GM13976 (cell line): ENCODE measurements at regions not wholly inside any gene's neighbourhood (a gene's known extent, or its start where the extent isn't known, plus 50 kb on each side); places are given as distances from the start of the nearest gene placed in this dataset.

ENCODE experiments used
- DNase-seq: peaks from one replicate; pipeline ENCODE4 v3.0.0; 2012; ENCODE audit warnings: low spot score
- in situ Hi-C: fragments of 300-500 bp; cut with MboI; formaldehyde crosslinking; loops from one replicate; pipeline ENCODE4 v1.12.0; 2022; ENCODE audit warnings: low sequenced_read_pairs, mixed read lengths, inconsistent platforms; ENCODE audit not compliant: unreplicated experiment
- TF ChIP-seq, protein P1 (sequence below): IDR thresholded peaks from 2 replicates; pipeline ENCODE4 v1.5.1; 2012; ENCODE audit warnings: borderline replicate concordance, mild to moderate bottlenecking; ENCODE audit not compliant: insufficient read depth; ENCODE audit errors: extremely low read depth, missing control alignments, control extremely low read depth

DNA sequence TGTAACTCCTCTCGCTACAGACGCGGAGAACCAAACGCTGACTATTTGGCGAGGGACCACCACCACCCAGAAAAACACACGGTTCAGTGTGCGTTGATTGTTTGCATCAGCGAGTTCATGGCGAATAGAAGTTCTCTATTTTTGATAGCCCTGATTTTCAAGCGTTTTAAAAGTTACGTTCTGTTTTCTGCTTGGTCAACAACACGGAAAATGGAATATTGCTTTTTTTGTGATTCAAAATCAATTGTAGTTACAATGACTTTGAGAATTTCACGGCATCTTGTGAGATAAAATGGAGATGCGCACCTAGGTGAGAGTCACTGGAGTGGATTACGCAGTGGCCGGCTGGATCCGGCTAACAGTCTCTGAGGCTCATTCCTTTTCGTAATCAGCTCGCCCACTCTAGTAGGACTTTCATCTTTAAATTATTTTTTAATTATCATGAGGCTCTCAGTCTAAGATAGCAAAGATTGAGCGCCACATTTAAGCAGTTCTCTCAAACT lies 54.8 kb downstream of the CCDC54 start:
- in situ Hi-C loops: no loop called here
- TF ChIP-seq, protein P1, sequence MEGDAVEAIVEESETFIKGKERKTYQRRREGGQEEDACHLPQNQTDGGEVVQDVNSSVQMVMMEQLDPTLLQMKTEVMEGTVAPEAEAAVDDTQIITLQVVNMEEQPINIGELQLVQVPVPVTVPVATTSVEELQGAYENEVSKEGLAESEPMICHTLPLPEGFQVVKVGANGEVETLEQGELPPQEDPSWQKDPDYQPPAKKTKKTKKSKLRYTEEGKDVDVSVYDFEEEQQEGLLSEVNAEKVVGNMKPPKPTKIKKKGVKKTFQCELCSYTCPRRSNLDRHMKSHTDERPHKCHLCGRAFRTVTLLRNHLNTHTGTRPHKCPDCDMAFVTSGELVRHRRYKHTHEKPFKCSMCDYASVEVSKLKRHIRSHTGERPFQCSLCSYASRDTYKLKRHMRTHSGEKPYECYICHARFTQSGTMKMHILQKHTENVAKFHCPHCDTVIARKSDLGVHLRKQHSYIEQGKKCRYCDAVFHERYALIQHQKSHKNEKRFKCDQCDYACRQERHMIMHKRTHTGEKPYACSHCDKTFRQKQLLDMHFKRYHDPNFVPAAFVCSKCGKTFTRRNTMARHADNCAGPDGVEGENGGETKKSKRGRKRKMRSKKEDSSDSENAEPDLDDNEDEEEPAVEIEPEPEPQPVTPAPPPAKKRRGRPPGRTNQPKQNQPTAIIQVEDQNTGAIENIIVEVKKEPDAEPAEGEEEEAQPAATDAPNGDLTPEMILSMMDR: no peak
- no peak for DNase-seq

- DNase-seq: no peak
- in situ Hi-C loops: no loop called here
These were observed 55.4 kb downstream of the CCDC54 start for GRCh38 chr3:107432646-107433045.

DNA sequence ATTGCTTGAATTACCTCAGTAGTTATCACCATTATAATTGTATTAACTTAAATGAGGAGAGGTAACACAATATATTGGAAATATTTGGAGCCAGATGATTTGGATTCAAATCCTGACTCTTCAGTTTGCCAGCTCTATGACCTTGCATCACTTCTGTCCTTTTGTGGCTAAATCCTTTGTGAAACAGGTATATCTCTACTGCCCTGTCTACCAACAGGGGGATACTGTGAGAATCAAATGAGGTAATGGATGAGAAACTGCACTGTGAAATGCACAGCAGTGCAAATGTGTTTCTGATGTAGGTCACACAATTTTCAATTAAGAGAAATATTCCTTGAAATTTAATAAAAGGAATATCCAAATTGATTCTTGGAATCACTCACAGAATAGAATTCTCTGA lies 58.8 kb downstream of the CCDC54 start:
- TF ChIP-seq, protein P1: no peak
- in situ Hi-C loops: no loop called here
- DNase-seq: no peak

More at GRCh38 chr3:107432646-107433045, 55.4 kb downstream of the CCDC54 start:
- TF ChIP-seq, protein P1: no peak

DNA sequence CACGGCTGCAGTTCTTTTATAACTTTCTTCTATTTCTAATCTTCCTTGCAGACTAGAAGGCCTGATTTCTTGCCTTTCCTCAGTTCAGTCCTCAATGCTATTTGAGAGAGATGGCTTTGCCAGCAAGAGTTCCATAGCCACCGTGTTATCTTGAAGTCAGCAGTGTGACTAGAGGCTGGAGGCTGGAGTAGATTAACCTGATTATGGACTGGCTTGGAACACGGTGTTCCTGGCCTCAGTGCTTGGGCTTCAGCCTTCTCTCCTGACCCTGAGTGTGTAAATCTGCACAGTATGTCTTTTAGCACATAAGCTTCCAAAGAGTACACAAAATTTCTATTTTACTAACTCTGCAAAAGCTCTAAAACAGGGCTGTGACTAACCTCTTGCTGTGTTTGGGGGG lies 61.4 kb downstream of the CCDC54 start:
- in situ Hi-C loops: no loop called here
- DNase-seq: no peak
- TF ChIP-seq, protein P1: no peak

DNA sequence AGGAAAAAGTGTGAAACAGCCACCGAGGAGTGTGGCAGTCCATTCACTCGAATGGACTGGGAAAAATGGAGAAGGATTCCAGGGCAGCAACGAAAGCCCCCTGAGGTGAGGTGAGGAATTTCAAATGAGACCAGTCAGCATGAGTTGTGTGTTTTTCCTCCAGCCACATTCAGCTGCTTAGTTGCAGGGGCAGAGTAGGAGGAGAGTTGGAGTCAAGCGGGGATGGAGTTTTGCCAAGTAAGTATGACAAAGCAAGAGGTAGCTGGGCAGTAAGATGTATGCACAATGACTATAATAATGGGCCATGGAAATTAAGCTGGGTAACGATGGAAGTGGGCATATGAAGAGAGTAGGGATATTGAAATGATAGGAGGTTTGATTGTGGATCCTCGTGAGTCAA lies 64.4 kb downstream of the CCDC54 start:
- in situ Hi-C loops: no loop called here
- DNase-seq: no peak
- TF ChIP-seq, protein P1: no peak

- TF ChIP-seq, protein P1: no peak
- DNase-seq: no peak
- in situ Hi-C loops: no loop called here
These were observed 66.2 kb downstream of the CCDC54 start for GRCh38 chr3:107443461-107443860.

- TF ChIP-seq, protein P1: no peak
- no peak for DNase-seq
- in situ Hi-C loops: no loop called here
These were observed 69.5 kb downstream of the CCDC54 start for GRCh38 chr3:107446706-107447105.
